ENCODE measurements at regions not wholly inside any gene's neighbourhood (a gene's known extent, or its start where the extent isn't known, plus 50 kb on each side); places are given as distances from the start of the nearest gene placed in this dataset.

DNA sequence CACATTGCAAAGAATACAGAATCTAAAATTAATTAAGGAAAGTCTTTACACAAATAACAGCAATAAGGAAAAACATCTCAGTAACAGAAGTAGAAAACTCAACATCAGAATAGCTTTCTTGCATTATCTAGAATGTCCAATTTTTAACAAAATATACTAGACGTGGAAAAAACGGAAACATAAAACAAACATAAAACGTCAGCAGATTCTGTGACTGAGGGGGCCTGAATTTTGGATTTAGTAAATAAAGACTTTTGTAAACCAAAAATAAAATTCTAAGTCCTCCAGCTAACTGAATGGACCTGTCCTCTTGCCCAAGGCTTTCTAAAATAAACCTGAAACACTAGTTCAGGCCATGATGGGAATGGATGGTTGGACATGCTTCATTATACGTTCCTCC is 773.5 kb upstream of the LRRTM1 start:
- Histone ChIP-seq H3K4me3 (no peak overlapping the region), H3K27me3 (no peaks in the 10 kb centered on the region), H3K9me3 (no peaks in the 10 kb centered on the region), H3K36me3 (no peaks in the 10 kb centered on the region), H3K27ac (no peak overlapping the region), H3K4me1 (ENCODE audit: insufficient read depth) (no peaks in the 10 kb centered on the region)
- intact Hi-C loops (cut with DNase I): no loop called here
- DNase-seq: no peak
- TF ChIP-seq EP300 (IDR thresholded peaks at IDR 0.05) (no peak), CTCF (IDR thresholded peaks at IDR 0.05) (no peak), POLR2A (IDR thresholded peaks at IDR 0.05) (no peak)
- 47 to 64% (median 54%) methylated on average over 4 of the region's 4 CpGs for WGBS, 3 donors

DNA sequence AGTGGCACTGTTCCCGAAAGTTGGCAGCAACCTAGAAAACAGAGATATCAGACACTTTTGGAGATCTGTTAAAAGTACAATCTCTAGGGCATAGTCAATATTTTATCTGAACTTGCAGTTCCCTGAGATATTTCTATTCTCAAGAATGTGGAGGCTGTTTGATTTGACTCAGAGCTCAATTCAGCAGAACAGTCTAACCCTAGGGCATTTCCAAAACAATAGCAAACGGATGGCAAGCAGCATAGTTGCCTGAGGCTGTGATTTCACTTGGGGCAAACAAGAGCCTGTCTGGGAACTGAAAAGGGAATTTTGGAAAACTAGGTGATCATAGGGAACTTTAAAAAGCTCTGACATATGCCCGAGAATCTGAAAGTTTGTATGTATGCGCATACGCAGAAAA is 772.8 kb upstream of the LRRTM1 start:
- intact Hi-C loops (cut with DNase I): no loop called here

DNA sequence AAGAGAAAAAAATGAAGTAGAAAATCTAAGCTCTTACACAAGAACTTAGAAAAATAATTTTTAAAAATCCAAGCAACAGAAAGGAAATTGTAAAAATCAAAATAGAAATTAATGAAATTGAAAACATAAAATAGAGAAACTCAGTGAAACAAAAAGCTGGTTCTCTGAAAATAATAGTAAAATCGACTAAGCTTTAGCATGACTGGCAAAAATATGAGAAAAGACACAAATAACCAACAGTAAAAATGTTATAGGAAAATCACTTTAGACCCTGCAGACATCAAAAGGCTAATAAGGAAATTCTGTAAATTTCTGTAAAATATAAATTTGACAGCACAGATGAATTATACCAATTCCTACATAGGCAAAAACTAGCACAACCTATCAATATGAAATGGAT is 768.9 kb upstream of the LRRTM1 start:
- no peak overlapping the region for H3K4me3 ChIP-seq
- H3K4me1 ChIP-seq (ENCODE audit: insufficient read depth): no peaks in the 10 kb centered on the region
- DNase-seq: no peak
- H3K9me3 ChIP-seq: no peaks in the 10 kb centered on the region
- WGBS, 3 donors: 76 to 89% (median 89%) methylated on average over 1 of the region's 1 CpG
- H3K27me3 ChIP-seq: no peaks in the 10 kb centered on the region
- no peaks in the 10 kb centered on the region for H3K36me3 ChIP-seq
- H3K27ac ChIP-seq: no peak overlapping the region
- TF ChIP-seq EP300 (IDR thresholded peaks at IDR 0.05) (no peak), POLR2A (IDR thresholded peaks at IDR 0.05) (no peak), CTCF (IDR thresholded peaks at IDR 0.05) (no peak)
- intact Hi-C loops (cut with DNase I): no loop called here

More for the DNA sequence above, 772.8 kb upstream of the LRRTM1 start:
- Histone ChIP-seq H3K36me3 (no peaks in the 10 kb centered on the region), H3K4me3 (no peak overlapping the region), H3K4me1 (ENCODE audit: insufficient read depth) (no peaks in the 10 kb centered on the region), H3K9me3 (no peaks in the 10 kb centered on the region), H3K27ac (no peak overlapping the region), H3K27me3 (no peaks in the 10 kb centered on the region)
- DNase-seq: no peak
- WGBS, 3 donors: 62 to 70% (median 68%) methylated on average over 5 of the region's 5 CpGs
- no peak for TF ChIP-seq CTCF (IDR thresholded peaks at IDR 0.05)
- TF ChIP-seq EP300 (IDR thresholded peaks at IDR 0.05): no peak
- TF ChIP-seq POLR2A (IDR thresholded peaks at IDR 0.05): no peak

DNA sequence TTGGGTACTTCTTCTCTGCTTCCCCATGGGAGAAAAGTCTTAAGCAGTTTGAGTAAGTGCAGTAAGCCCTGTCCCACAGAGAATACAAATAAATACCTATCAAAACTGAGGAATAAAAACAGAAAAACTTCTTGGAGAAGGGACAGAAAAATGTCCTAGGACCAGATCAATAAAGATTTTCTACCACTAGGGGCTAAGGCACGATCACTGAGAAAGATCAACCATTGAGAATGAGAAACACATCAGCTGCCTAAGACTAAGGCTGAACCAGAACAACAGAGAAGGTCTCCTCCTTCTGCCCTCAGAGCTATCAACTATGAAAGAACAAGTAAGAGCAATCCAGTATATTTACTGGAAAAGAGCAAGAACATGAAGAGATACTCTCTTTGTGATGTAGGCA is 763.6 kb upstream of the LRRTM1 start:
- intact Hi-C loops (cut with DNase I): loop anchor here in 1 of 4 donors (2.0 kb wide), 1 partner anchor 51 kb away; no protein-coding TSS in a partner anchor
- Histone ChIP-seq H3K4me1 (ENCODE audit: insufficient read depth) (no peaks in the 10 kb centered on the region), H3K27me3 (no peaks in the 10 kb centered on the region), H3K27ac (no peak overlapping the region), H3K36me3 (no peaks in the 10 kb centered on the region), H3K4me3 (no peak overlapping the region), H3K9me3 (no peaks in the 10 kb centered on the region)
- WGBS, 3 donors: 50 to 67% (median 54%) methylated on average over 1 of the region's 1 CpG
- TF ChIP-seq CTCF (IDR thresholded peaks at IDR 0.05): no peak
- TF ChIP-seq EP300 (IDR thresholded peaks at IDR 0.05): no peak
- no peak for TF ChIP-seq POLR2A (IDR thresholded peaks at IDR 0.05)
- no peak for DNase-seq

GRCh38 chr2:81061016-81061415 is 756.5 kb upstream of the LRRTM1 start:
- no peaks in the 10 kb centered on the region for H3K9me3 ChIP-seq
- 8 to 17% (median 10%) methylated on average over 2 of the region's 2 CpGs for WGBS, 3 donors
- H3K4me1 ChIP-seq (ENCODE audit: insufficient read depth): no peaks in the 10 kb centered on the region
- no peak for TF ChIP-seq POLR2A (IDR thresholded peaks at IDR 0.05)
- no peak for TF ChIP-seq EP300 (IDR thresholded peaks at IDR 0.05)
- TF ChIP-seq CTCF (IDR thresholded peaks at IDR 0.05): no peak
- DNase-seq: no peak
- intact Hi-C loops (cut with DNase I): no loop called here
- H3K27ac ChIP-seq: no peak overlapping the region
- no peak overlapping the region for H3K4me3 ChIP-seq
- H3K36me3 ChIP-seq: no peaks in the 10 kb centered on the region
- no peaks in the 10 kb centered on the region for H3K27me3 ChIP-seq

Data from ovary (tissue), 7 donors.